ENCODE measurements at regions not wholly inside any gene's neighbourhood (a gene's known extent, or its start where the extent isn't known, plus 50 kb on each side); places are given as distances from the start of the nearest gene placed in this dataset.

DNA sequence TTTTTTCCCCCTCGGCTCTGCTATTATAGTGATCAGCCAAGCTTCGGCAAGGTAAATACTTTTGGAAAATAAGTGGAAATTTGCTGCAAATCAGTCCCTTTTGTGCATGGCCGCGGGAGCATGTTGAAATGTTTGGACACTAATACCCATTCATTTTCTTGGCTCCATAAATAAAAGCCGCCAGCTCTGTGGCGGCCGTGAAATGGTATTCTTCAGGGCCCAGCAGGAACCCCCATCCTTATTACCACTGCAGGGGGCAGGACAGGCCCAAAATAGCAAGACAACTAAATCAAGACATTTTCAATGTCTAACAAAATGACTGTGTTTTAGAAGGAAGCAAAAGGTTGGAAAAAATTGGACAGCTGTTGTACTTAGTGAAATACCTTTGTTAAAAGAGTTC is 362.3 kb downstream of the NR2F2 start:
- DNase-seq = no peak

DNA sequence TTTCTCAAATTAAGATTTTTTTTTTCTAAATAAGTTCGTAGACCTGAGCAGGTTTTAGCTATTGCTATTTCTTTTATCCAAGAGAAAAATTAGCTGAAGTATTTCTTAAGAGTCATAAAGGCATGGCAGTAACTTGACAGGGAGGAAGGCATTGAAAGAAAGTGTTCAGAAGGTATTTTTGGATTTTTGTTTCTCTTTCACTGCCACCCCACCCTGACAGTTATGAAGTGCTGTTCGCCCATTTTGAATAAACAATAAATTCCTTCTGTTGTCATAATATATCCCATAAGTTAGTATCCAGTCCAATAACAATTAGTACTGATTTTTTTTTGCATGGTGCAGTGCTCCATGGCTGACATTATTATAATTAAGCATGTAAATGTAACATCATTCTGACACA is 363.0 kb downstream of the NR2F2 start:
- no peak for DNase-seq

DNA sequence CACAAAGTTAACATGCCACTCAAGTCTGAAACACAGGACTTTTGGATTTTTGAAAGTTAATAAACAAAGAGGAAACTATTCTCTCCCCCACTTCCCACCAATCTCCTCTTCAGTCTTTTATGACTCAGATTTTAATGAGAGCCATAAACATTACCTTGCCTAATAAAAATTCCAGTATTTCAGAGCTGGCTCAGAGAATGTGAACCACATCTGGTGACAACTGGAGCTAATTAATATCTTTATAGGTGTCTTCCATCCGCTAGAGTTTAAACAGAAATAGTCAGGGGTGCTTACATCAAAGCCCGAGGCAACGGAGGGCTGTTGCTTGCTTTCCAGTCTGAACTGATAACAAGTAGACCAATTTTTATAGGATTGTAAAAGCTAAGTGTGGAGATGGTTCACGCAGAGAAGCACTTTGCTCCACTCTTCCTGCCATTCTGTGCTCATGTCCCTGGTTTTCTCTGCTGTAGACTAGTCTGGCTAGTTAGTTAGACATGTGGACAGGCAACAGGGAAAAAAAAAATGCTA is 363.6 kb downstream of the NR2F2 start:
- DNase-seq = no peak

DNA sequence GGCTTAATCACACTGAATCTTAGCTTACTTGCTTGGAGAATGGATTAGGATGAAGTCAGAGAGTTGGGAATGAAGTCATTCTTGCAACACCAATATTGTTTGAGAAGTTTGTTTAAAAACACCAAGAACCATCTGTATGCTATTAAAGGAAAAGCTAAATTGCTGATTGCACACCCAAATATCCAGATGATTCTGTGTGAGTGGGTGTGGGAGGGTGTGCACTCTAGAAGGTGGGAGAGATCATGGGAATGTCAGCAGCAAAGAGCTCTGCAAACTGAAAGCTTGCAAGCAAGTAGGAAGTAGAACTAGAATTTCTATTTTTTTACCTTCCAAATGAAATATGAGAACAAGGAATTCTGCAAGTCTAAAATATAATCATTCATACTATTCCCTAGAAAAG is 364.9 kb downstream of the NR2F2 start:
- DNase-seq = no peak

DNA sequence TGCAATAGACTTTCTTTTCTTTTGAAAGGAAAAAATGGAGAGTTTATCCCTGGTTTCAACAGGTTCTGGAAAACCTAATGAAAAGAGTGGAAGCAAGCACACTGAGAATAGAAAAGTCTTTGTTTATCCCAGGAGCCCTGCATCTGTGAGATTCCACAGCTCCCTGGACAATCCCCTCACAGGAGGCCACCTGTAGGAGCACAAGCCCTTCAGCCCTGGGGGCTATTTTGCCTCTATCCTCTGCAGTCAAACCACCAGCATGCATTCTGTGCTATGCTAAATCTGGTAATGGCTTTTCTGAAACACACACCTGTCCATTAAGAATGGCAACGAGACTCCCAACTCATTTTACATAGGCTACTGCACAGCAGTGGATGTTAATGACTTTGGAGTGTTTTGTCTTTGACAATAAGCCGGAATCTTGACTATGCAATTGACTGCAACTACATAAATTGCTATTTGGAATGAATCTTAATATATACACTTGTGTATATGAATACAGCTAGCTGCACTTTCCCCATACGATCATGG is 369.4 kb downstream of the NR2F2 start:
- no peak for DNase-seq

DNA sequence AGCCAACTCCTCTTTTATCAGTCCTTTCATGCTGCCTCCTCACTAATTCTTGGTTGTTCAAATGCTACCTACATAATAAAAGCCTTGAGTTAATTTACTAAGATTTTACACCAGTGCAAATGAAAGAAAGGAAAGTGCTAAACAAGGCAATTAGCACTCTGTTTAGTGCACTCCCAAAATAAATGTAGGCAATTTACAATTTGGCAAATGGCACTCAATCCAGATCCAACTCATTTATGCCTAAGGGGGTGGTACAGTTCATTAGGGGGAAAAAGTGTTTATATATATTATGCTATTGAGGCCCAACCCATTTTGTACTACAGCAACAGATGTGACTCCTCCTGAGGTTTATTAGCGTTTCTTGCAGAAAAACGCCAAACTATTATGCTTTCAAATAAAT is 370.1 kb downstream of the NR2F2 start:
- no peak for DNase-seq

DNA sequence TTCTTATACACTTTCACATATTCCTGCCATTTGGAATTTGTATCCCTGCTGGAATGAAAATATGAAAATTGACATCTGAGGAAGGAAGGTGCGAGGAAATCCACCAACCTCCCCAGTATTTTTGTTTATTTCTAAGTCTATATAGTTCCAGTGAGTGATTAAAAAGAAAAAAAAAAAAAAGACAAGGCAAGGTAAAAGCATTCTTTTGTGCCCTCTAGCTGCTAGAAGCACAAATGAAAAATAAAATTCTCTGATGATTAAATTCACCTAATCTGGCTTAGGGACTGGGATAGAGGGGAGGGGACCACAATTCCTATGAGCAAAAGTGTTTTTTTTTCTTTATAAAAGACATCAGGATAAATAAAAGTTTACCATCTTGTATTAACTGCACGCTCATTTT is 370.9 kb downstream of the NR2F2 start:
- DNase-seq = no peak

DNA sequence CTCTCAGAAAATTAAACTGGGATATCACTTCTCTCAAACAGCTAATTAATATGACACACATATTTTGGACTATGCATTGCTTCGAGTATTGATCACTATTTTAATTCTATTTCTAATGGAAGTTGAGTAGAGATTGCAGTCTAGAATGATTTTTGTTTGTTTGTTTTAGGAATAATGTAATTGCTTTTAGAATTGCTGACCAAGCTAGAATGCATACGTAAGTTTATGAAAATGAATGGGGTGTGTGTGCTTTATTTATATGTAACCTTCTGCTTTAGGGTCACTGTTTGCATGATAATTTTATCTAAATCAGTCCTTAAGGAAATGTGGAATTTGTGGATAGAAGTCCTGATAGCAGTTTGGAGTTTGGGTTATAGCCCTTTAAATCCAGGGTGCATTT is 371.4 kb downstream of the NR2F2 start:
- no peak for DNase-seq

DNA sequence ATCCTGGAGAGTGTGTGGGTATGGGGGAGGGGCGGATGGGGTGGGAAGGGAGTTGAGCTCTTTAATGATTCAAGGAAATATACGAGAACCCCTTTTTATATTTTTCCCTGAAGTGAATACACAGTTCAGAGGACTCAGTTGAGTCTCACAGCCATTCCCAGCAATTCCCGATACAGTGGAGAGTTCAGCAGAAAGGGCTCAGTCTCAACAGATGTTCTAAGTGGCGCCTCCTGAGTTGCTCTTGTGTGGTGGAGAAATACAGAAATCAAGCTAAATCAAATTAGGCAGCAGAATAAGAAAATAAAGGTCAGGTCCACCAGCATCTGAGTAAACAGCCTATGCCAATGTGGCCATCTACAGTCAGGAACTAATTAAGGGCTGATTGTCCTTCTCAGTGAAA is 372.1 kb downstream of the NR2F2 start:
- DNase-seq = no peak

DNA sequence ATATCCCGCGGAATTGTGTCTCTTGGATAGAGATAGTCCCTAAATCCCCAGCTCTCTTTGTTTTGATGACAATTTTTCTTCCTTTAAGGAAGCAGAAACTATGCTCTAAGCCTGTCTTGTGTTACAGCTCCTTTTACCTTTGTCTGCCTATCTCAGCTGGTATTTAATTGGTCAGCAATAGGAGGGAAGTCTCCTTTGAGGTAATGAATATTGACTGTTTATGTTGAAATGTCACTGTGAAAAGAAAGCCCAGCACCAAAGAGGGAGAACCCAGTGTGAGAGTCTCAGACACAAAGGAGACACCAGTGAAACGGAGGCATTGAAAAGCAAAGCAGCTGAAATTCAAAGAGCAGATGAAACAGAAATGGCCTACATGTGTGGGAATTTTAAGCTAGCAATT is 372.6 kb downstream of the NR2F2 start:
- DNase-seq = no peak

DNA sequence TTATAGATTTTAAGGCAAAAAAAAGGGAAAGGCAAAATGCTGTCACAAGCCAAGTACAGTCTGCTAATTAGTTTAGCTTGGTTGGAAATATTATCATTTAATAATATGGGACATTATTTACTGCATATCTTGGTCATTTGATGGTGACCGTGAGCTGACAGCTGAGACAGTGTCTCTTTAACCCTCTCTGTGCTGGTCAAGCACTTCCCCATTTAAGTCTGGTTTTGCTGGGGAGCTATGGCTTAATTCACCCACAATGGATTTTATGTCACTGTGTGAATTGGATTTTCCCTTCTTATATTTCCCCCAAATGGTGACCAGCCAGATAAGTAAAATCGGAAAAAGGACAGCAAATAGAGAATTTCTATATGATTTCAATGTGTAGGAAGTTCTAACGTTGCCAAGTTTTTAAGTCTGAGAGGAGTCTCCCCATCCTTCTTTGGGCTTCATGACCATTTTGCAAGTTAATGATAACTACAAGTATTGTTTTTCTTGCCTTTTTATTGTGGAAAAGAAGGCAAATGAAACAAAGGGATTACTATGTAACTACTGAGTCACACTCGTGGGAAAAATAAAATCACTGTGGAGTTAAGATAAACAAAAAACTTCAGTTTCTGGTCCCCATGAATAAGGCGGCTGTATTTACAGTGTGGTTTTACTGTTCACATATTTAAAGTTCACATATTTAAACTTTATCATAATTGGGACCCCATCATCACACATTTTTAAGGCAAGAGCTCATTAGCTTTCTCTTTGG is 373.5 kb downstream of the NR2F2 start:
- no peak for DNase-seq

DNA sequence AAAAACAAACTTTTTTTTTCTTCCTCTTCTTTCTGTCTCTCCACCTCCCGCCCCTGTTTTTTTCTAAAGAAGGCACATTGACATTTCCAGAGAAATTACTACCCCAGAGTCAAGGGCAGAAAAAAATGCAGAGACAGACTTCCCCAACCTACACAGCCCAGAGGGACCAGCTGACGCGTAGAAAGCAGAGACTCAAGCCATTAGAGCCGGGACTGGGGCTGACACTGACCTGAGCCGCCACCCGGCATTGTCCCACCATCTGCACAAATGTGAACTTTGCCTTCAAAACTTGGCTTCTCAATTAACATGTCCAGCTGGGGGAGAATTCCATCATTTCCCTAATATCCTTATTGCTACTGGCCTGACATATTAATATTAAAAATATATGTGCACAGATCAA is 385.6 kb downstream of the NR2F2 start:
- no peak for DNase-seq

DNA sequence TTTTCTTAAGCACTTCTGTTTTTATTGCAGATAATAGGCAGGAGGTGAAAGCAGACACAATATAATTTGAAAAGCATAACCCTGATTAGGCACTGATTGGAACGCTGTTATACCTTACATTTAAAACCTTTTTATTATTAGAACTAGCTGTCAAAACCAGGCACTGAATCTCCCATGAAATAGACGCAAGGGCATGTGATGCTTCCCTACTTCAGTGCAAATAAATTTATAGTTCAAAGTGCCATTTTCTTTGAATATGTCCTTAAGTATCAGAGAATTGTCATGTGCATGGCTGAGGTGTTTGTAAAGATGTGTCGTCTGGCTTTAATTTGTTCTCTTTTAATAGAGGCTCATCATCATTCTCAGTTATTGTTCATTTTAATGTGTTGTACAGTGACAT is 386.0 kb downstream of the NR2F2 start:
- DNase-seq = no peak

DNA sequence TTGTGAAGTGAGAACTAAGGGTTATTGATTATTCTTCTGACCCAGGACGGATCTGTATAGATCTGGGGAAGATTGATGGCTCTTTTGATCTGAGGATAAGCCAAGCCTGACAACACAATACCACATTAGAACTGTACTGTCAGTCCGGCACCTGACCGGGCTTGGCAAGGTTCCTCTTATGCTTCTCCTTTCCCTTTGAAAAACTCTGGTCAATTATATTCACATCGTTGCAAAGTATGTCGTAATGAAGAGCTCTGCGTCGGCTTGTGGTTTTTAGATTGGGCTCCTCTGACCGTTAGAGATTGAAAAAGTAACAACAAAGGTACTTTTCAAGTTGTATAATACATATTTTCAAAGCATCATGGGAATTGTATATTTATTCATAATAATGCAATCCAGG is 389.8 kb downstream of the NR2F2 start:
- DNase-seq = no peak

DNA sequence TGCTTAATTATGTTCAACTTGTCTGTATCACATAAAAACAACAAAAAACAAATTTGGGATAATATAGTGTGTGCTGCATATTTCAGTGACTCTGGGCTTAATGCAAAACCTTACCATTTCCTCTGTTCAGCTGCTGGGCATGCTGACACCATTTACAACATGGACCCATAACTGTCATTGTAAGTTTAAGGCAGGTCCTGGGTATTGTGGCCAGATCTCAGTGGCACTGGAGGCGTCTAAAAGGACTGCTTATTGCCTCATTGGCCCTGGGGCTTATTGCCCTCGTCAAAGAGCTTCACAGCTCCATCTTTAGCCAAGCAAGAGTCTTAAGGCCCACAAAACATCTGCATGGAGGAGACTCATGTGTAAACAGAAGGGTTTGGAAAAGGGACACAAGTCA is 390.2 kb downstream of the NR2F2 start:
- no peak for DNase-seq

DNA sequence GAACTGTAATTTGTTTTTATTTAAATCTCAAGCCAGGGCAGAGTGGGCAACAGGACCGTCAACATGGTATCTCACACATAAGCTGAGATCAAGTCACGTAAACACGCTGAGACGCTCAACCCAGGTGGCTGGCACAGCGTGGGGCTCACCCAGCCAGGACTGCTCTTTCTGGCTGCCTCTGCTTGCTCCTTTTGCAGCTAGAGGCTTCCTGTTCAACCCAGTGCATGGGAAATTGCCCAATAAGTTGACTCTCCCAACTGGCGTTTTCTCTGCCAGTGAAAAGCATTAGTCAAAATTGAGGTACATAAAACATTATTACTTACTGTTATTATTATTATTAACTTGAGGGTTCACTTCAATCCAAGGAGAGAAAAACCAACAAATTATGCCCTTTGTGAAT is 398.1 kb downstream of the NR2F2 start:
- DNase-seq = no peak

DNA sequence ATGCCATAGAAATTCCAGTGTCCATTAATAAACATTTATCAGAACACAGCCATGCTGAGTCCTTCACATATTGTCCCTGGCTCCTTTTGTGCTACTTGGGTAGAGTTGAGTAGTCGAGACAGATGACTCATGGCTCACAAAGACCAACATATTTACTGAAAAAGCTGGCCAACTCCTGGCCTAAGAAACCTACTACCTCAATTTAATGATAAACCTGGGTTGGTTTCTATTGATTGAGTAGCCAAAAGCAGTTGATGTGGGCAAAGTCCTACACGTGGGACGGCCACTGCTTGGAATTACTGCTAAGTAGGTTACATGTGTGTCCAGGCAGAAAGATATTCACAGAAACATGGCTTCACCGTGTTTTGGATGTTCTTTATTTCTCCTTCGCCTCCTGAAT is 402.2 kb downstream of the NR2F2 start:
- DNase-seq = no peak

DNA sequence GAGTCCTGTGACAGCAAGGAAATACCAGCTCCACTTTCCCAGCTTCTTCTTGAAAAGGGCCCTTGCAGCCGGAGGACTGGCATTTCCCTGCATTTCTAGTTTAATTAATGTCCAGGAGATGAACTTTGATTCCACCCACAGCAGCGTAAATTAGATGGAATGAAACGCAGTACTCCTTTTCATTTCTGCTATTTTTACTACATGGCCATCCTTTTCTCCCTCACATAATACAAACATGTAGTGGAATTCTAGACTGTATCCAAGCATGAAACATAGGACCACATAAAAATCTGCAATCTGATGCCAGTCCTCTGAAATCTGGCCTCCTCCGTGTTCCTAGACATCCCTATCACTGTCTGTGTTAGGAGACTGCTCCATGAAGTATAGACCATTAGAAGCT is 403.2 kb downstream of the NR2F2 start:
- no peak for DNase-seq

DNA sequence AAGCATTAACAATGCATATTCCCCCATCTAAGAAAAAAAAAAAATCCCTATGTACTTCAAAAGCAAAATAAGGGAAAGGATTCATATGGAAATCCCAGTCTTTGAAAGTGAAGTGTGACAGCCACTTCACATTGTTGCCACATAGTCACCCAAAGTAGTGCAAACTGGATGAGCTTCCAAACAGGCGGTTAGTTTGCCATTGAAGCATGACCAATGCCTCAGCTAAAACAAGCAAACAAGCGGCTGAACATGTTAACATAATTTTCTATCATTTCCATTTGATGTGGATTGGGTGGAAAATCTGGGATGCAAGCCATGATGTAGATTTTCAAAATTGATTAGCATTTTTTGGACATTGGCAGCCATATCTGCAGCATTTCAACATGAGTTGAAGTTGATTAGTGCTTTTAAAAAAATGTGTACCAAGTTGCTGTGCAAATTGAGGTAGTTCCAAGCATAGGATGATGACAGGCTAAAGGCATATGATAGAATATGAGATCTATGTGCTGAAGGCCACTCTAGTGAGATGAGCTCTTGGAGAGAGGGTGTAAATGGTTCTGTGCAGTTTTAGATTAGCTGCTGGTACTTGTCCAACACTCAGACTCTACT is 405.2 kb downstream of the NR2F2 start:
- no peak for DNase-seq

DNA sequence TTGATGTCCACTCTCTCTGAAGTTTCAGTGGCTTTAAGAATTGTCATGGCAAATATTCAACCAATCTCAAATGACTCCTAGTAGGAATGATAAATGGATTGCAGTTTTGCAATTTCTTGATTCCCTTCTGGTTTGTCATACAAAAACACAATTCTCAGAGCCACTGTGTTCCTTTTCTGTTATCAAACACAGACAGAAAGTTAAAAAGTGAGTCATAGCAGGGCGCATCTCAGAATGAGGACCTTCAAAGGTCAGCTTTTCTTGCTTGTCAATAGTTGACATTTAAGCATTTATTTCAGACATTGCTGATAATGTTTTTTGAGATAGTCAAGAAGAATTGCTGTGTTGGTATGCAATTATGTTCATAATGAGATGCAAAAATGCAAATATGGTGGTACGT is 405.9 kb downstream of the NR2F2 start:
- DNase-seq = no peak

DNA sequence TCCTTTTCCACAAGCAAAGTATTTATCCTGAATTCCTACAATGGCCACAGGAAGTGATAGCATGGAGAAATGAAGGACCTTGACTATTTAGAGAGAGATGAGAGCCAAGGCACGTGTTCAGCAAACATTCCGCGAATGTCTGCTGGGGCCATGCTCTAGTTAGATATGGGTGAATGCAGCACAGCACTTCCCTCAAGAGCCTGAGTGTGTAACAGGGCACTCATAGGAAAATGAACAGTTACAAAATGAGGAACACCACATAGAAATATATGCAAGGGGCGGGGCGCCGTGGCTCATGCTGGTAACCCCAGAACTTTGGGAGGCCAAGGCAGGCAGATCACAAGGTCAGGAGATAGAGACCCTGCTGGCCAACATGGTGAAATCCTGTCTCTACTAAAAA is 406.9 kb downstream of the NR2F2 start:
- no peak for DNase-seq

DNA sequence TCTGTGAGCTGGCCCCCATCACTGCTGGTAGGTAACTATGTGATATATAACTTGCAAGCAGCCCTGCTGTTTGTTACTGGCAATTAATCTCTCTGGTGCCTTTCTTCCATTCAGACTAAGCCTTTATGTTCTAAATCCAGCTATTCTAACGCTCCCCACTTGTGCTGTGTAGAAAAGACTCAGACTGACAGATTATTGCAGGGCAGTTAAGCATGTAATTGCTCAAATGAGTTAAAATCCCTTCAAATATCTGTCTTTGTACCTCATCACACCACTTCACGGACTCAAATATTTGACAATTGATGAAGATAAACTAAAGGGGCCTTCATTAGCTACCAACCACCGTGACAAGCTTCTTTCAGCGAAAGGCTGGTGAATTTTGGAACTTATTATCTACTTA is 416.2 kb downstream of the NR2F2 start:
- no peak for DNase-seq

DNA sequence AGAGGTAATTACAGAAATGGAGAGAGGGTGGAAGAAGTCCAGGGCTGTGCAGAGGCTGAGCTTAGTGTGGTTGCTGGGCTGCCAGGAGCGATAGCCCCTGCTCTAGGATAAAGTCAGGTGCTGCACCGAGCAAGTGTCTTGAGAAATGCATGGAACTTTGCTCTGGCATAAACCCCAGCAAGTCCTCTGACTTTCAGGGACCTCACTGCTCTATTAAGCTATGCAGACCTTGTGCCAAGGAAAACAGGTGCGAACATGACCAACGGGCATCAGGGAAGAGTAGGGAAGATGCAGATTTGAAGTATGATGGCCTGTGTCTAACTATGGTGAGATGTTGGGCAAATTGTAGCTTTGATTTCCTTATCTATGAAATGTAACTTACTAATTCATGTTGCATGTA is 416.8 kb downstream of the NR2F2 start:
- DNase-seq = no peak

DNA sequence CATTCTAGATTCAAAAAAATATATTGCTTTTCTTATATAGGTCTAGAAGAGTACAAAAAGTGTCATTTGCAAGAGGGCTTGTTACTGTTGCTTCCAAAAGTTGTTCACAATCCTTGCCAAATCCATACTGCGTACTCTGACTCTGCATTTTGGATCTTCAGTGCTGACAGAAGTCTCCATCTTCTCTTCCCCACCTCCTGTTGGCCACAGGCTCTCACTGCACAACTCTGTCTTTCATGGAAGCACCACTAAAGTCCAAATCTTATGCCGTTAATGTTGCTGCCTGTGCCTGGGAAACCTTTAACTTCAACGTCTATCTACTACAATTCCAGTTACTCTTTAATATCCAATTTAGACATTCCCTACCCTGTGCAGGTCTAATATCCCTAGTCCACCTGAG is 419.9 kb downstream of the NR2F2 start:
- no peak for DNase-seq

DNA sequence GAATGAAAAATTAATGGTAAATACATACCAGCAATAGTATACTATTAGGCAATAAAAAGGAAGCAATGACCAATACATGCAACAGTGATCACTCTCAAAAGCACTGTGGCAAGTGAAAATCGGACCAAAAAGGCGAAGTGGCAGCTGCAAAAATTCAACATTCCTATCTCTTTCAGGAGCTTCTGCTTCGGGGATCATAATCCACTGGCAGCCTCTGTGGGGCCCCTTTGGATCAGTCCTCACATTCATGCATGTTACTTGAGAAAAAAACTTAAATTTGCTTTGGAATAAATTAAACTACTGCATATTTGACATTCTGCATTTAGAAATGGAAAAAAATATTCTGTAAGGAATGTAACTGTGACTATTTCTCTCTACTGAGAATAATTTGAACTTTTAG is 425.6 kb downstream of the NR2F2 start:
- no peak for DNase-seq
